ENCODE measurements at regions not wholly inside any gene's neighbourhood (a gene's known extent, or its start where the extent isn't known, plus 50 kb on each side); places are given as distances from the start of the nearest gene placed in this dataset.
"Not testable (repeated sequence)": the region's sequence is repeated elsewhere in the genome, so short reads cannot be mapped to it uniquely, and the experiment has no call there.

- TF ChIP-seq POLR2A (IDR thresholded peaks at IDR 0.05; ENCODE audit: low read depth, low read length); PAX5 (IDR thresholded peaks at IDR 0.05; ENCODE audit: insufficient read depth, low read length, severe bottlenecking); POLR2AphosphoS5 (IDR thresholded peaks at IDR 0.05; ENCODE audit: low read depth, low read length); TAF1 (IDR thresholded peaks at IDR 0.05; ENCODE audit: low read depth, low read length); SPI1 (IDR thresholded peaks at IDR 0.05; ENCODE audit: low read depth, low read length); POU2F2 (IDR thresholded peaks at IDR 0.05; ENCODE audit: low read depth, low read length): not testable (repeated sequence)
These were observed 124.7 kb upstream of the PRKX start for GRCh38 chrX:3837958-3838643.

Measured in GM12891 (cell line).